ENCODE measurements at regions not wholly inside any gene's neighbourhood (a gene's known extent, or its start where the extent isn't known, plus 50 kb on each side); places are given as distances from the start of the nearest gene placed in this dataset.

DNA sequence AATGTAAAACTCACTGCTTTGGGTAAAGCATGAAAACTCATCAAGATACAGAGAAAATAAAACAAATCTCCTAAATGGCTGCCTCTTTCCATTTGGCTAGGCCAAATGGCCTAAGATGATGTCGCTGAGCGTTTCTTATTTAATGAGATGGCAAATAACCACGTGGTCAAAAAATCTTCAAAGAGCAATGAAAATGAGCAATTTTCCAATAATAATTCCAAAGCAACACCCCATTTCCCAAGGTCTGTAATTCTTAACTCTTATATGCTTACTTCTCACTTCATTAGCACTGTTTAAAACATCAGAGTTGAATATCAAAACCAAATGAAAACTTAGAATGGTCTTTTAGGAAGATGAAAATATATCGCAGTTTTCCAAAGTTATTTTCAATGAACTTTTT is 222.3 kb upstream of the MID1 start:
- no peak overlapping the region for H2AFZ ChIP-seq (replicated peaks)
- H3K27ac ChIP-seq = no peak overlapping the region
- no peak overlapping the region for H3K4me2 ChIP-seq
- no peak overlapping the region for H3K4me3 ChIP-seq
- no peak for DNase-seq (ENCODE audit: low spot score)
- Mint-ChIP-seq H3K4me3 (no peak overlapping the region), H3K36me3 (no peaks in the 10 kb centered on the region), H3K9me3 (peaks cover 11% of the 10 kb centered on the region), H3K4me1 (no peaks in the 10 kb centered on the region), H3K27me3 (ENCODE audit: insufficient read depth, low read depth) (no peaks in the 10 kb centered on the region), H3K27ac (no peak overlapping the region)
- H3K79me2 ChIP-seq (ENCODE audit: low read depth) = no peaks in the 10 kb centered on the region
- H3K27me3 ChIP-seq = no peaks in the 10 kb centered on the region
- no peaks in the 10 kb centered on the region for H3K36me3 ChIP-seq
- H3K9me3 ChIP-seq (ENCODE audit: low read depth) = peaks cover 10% of the 10 kb centered on the region
- H3F3A ChIP-seq (ENCODE audit: low read depth) = no peaks in the 10 kb centered on the region
- no peaks in the 10 kb centered on the region for H4K20me1 ChIP-seq (ENCODE audit: low read depth)
- TF ChIP-seq, protein P1, sequence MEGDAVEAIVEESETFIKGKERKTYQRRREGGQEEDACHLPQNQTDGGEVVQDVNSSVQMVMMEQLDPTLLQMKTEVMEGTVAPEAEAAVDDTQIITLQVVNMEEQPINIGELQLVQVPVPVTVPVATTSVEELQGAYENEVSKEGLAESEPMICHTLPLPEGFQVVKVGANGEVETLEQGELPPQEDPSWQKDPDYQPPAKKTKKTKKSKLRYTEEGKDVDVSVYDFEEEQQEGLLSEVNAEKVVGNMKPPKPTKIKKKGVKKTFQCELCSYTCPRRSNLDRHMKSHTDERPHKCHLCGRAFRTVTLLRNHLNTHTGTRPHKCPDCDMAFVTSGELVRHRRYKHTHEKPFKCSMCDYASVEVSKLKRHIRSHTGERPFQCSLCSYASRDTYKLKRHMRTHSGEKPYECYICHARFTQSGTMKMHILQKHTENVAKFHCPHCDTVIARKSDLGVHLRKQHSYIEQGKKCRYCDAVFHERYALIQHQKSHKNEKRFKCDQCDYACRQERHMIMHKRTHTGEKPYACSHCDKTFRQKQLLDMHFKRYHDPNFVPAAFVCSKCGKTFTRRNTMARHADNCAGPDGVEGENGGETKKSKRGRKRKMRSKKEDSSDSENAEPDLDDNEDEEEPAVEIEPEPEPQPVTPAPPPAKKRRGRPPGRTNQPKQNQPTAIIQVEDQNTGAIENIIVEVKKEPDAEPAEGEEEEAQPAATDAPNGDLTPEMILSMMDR (IDR thresholded peaks at IDR 0.05) = no peak
- TF ChIP-seq EZH2phosphoT487 (IDR thresholded peaks at IDR 0.05) (no peak), EZH2 (IDR thresholded peaks at IDR 0.05) (no peak)
- H3K9ac ChIP-seq = no peak overlapping the region
- H3K4me1 ChIP-seq = no peaks in the 10 kb centered on the region

DNA sequence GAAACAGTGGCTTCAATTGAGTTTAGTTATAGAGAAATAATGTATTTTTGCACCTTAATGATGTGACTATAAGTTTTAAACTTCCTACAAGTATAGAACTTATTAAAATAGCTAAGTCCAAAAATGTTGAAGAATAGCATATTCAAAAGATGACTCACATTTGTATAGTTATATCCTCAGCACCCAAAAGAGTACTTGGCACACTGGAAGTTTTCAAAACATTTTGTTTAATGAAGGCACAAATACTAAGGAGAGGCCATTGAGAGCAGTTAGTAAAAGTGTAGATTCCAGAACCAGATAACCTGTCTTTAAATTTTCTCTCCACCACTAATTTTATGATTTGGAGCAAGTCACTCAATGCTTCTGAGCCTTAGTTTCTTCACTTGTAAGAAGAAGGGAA is 226.9 kb upstream of the MID1 start:
- H3K9me3 Mint-ChIP-seq = no peaks in the 10 kb centered on the region
- Histone ChIP-seq H3K27ac (no peak overlapping the region), H2AFZ (replicated peaks) (no peak overlapping the region), H4K20me1 (ENCODE audit: low read depth) (no peaks in the 10 kb centered on the region), H3F3A (ENCODE audit: low read depth) (no peaks in the 10 kb centered on the region), H3K79me2 (ENCODE audit: low read depth) (no peaks in the 10 kb centered on the region), H3K36me3 (no peaks in the 10 kb centered on the region), H3K4me1 (no peaks in the 10 kb centered on the region), H3K9ac (no peak overlapping the region), H3K9me3 (ENCODE audit: low read depth) (peaks cover 5% of the 10 kb centered on the region), H3K4me2 (no peak overlapping the region), H3K4me3 (no peak overlapping the region), H3K27me3 (no peaks in the 10 kb centered on the region)
- TF ChIP-seq EZH2 (IDR thresholded peaks at IDR 0.05) = no peak
- TF ChIP-seq EZH2phosphoT487 (IDR thresholded peaks at IDR 0.05) = no peak
- TF ChIP-seq, protein P1 (IDR thresholded peaks at IDR 0.05) = no peak
- no peak overlapping the region for H3K27ac Mint-ChIP-seq
- H3K4me3 Mint-ChIP-seq = no peak overlapping the region
- DNase-seq (ENCODE audit: low spot score) = no peak
- H3K27me3 Mint-ChIP-seq (ENCODE audit: insufficient read depth, low read depth) = no peaks in the 10 kb centered on the region
- H3K36me3 Mint-ChIP-seq = no peaks in the 10 kb centered on the region
- no peaks in the 10 kb centered on the region for H3K4me1 Mint-ChIP-seq

DNA sequence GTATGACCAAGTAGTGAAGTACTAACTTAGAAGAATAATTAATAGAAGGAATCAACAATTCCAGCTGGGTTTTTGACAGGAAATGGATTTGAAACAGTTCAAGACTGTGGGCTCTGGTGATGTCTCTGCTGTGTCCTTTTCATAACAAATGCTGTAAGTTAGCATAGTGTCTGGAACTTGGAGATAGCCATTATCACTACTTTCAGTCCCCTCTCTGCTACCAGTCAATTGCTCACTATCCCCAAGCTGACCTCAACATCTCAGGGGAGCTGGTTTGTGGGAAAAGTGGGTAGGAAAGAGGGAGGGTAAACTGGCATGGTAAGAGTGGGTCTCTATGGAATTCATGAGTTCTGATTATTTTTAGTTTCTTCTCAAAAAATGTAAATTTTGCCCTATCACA is 231.4 kb upstream of the MID1 start:
- Mint-ChIP-seq H3K27ac (peak overlapping the region; percentile 4), H3K4me3 (no peak overlapping the region), H3K9me3 (no peaks in the 10 kb centered on the region), H3K27me3 (ENCODE audit: insufficient read depth, low read depth) (no peaks in the 10 kb centered on the region), H3K4me1 (peaks cover 15% of the 10 kb centered on the region), H3K36me3 (no peaks in the 10 kb centered on the region)
- Histone ChIP-seq H3K27me3 (no peaks in the 10 kb centered on the region), H3K9me3 (ENCODE audit: low read depth) (no peaks in the 10 kb centered on the region), H3K27ac (no peak overlapping the region), H3F3A (ENCODE audit: low read depth) (no peaks in the 10 kb centered on the region), H2AFZ (replicated peaks) (no peak overlapping the region), H3K4me3 (no peak overlapping the region), H3K4me2 (no peak overlapping the region), H3K79me2 (ENCODE audit: low read depth) (no peaks in the 10 kb centered on the region), H3K9ac (no peak overlapping the region), H4K20me1 (ENCODE audit: low read depth) (no peaks in the 10 kb centered on the region), H3K4me1 (no peaks in the 10 kb centered on the region), H3K36me3 (no peaks in the 10 kb centered on the region)
- DNase-seq (ENCODE audit: low spot score) = no peak
- TF ChIP-seq, protein P1 (IDR thresholded peaks at IDR 0.05) = no peak
- TF ChIP-seq EZH2 (IDR thresholded peaks at IDR 0.05) (no peak), EZH2phosphoT487 (IDR thresholded peaks at IDR 0.05) (no peak)

All from neural progenitor cell (in vitro differentiated cells).